ENCODE measurements at regions not wholly inside any gene's neighbourhood (a gene's known extent, or its start where the extent isn't known, plus 50 kb on each side); places are given as distances from the start of the nearest gene placed in this dataset.

GRCh38 chr4:166670341-166670740, 564.0 kb downstream of the SPOCK3 start:
- TF ChIP-seq CTCF (IDR thresholded peaks at IDR 0.05; ENCODE audit: low read depth, low read length, poor library complexity, severe bottlenecking) (no peak), EZH2phosphoT487 (IDR thresholded peaks at IDR 0.05; ENCODE audit: borderline replicate concordance, low read length) (no peak)
